GM13977 (cell line): ENCODE measurements at regions not wholly inside any gene's neighbourhood (a gene's known extent, or its start where the extent isn't known, plus 50 kb on each side); places are given as distances from the start of the nearest gene placed in this dataset.
"Not testable (repeated sequence)": the region's sequence is repeated elsewhere in the genome, so short reads cannot be mapped to it uniquely, and the experiment has no call there.

Experiments used
- DNase-seq: peaks from one replicate; pipeline ENCODE4 v3.0.0; 2012; ENCODE audit warnings: low spot score
- CTCF ChIP-seq: IDR thresholded peaks from 2 replicates; pipeline ENCODE4 v1.5.1; 2012; ENCODE audit warnings: mild to moderate bottlenecking, control low read depth; ENCODE audit not compliant: insufficient read depth; ENCODE audit errors: extremely low read depth, missing control alignments
- in situ Hi-C: fragments of 300-500 bp; cut with MboI; formaldehyde crosslinking; loops from one replicate; pipeline ENCODE4 v1.12.0; 2022; ENCODE audit warnings: low sequenced_read_pairs, low pct_unique_long_range_greater_than_20kb, mixed read lengths, inconsistent platforms; ENCODE audit not compliant: unreplicated experiment

DNA sequence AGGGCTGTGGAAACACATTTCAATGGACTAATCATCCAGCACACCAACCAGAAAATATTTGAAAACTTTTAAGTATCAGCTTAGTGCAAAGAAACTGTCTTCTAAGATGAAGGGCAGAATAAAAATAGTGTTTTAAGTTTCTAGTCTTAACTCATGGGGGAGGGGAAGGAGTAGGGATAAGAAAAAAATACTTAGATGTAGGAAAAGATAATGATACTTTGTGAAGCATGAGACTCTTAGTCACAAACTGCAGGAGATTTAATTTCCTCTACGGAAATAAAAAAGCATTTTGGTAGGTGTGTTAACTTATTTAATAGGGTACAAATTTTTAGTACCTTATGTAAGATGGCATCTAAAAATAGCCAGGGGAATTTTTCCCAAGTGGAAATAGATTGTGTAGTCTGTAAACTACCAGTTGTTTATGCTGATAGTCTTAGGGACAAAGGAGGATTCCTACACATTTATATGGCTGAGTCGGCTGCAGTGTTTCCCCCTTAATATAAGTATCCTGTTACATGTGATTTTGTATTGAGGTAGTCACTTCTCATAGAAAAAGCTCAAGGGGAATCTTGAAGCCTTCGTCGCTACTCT, 78.2 kb upstream of the GBE1 start:
- DNase-seq, result no peak
- in situ Hi-C loops, result no loop called here
- TF ChIP-seq CTCF, result no peak

DNA sequence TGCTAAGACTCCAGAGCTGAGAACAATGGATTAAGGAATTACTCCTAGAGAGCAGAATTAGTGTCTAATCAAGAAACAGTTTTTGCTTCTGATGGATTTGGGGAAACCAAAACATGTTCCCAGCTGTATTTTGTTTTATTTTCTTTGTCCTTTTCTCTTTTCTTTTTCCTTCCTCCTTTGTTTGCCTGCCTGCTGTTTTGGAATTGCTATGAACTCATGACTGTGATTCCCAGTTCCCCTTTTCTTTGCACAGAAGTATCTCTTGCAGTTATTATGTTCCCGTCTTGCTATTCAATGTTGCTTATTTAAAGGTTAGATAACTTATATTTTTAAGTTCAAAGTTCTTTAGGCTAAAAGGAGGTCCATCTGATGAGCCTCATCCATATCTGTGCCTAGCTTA, 77.0 kb upstream of the GBE1 start:
- no peak for DNase-seq
- no peak for TF ChIP-seq CTCF
- in situ Hi-C loops, result no loop called here

GRCh38 chr3:81837071-81837593, 75.7 kb upstream of the GBE1 start:
- in situ Hi-C loops, result no loop called here

GRCh38 chr3:81829937-81830336, 68.5 kb upstream of the GBE1 start:
- DNase-seq, result no peak
- no peak for TF ChIP-seq CTCF
- in situ Hi-C loops, result no loop called here

More at GRCh38 chr3:81837071-81837593, 75.7 kb upstream of the GBE1 start:
- no peak for TF ChIP-seq CTCF
- DNase-seq, result no peak

DNA sequence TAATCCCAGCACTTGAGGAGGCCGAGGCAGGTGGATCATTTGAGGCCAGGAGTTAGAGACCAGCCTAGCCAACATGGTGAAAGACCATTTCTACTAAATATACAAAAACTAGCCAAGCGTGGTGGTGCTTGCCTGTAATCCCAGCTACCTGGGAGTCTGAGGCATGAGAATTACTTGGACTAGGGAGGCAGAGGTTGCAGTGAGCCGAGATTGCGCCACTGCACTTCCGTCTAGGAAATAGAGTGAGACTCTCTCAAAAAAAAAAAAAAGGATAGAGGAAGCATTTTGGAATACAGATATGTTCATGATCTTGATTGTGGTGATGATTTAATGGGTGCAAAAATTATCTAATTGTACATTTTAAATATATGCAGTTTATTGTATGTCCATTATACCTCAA, 67.8 kb upstream of the GBE1 start:
- in situ Hi-C loops, result not testable (repeated sequence)

GRCh38 chr3:81823882-81824395, 62.5 kb upstream of the GBE1 start:
- in situ Hi-C loops, result no loop called here
- TF ChIP-seq CTCF, result no peak
- DNase-seq, result no peak

More for the DNA sequence above, 67.8 kb upstream of the GBE1 start:
- not testable (repeated sequence) for DNase-seq

- no peak for TF ChIP-seq CTCF
- in situ Hi-C loops, result no loop called here
- no peak for DNase-seq
Observed at GRCh38 chr3:81823086-81823485, 61.6 kb upstream of the GBE1 start.
